ENCODE measurements at regions not wholly inside any gene's neighbourhood (a gene's known extent, or its start where the extent isn't known, plus 50 kb on each side); places are given as distances from the start of the nearest gene placed in this dataset.

DNA sequence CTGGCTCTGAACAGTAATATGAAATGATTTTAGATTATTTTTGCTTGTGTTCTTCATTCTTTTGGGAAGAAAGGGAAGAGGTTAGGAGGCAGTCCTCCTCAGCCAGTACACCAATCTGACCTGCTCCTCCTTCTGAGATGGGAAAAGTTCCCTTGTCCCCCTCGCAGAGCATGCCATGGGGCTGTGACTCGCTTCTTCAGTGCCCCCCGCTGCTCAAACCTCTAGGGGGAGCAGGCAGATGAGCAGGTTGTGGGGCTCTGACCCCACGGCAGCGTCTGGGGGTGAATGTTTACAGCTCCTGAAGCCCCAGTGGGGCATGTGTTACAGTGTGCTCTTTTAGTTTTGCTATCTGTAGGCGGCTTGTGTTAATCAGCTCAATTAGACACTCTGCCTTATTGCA is 50.9 kb upstream of the KLF9 start:
- RAD21 ChIA-PET (ENCODE audit: low non-redundant PET in 1 of 2, low total read pairs in 2 of 2, uncharacterized antibody in 2 of 2, unreplicated experiment in 2 of 2), result no interaction called here

More for the DNA sequence above, 50.9 kb upstream of the KLF9 start:
- H3K36me3 ChIP-seq (ENCODE audit: control insufficient read depth in 1 of 2, insufficient read depth in 2 of 2, low read length in 2 of 2), result no peaks in the 10 kb centered on the region
- H2AFZ ChIP-seq (ENCODE audit: low read depth, low read length, poor library complexity, severe bottlenecking), result no peak overlapping the region
- peaks cover 0 to 18% of the 10 kb centered on the region in 2 experiments; a peak in 1 of 4 replicates for H3K4me1 ChIP-seq (ENCODE audit: control insufficient read depth in 1 of 2, insufficient read depth in 2 of 2, low read length in 2 of 2)
- CTCF ChIA-PET, result interaction anchor here (0.6 kb wide), 1 partner anchor 1352 kb away, joined by 4 read pairs; no protein-coding TSS in a partner anchor
- H3K9ac ChIP-seq (ENCODE audit: low read length), result no peak overlapping the region
- ATAC-seq (no peak), DNase-seq (ENCODE audit: low read depth, low spot score) (no peak)
- H3K27me3 ChIP-seq (ENCODE audit: insufficient read depth, low read length), result no peaks in the 10 kb centered on the region
- POLR2A ChIA-PET, result no interaction called here
- H3K79me2 ChIP-seq (ENCODE audit: insufficient read depth, low read length), result no peaks in the 10 kb centered on the region
- no peak overlapping the region for H3K4me3 ChIP-seq (replicated peaks in 1 of 2; ENCODE audit: low read depth in 1 of 2, low read length in 2 of 2)
- H3K9me3 ChIP-seq (ENCODE audit: control insufficient read depth in 1 of 2, insufficient read depth in 1 of 2, low read depth in 1 of 2, low read length in 2 of 2), result no peaks in the 10 kb centered on the region
- BruUV-seq (replicated peaks), result no TSS peak
- H3K9me2 ChIP-seq (ENCODE audit: insufficient read depth), result no peaks in the 10 kb centered on the region
- intact Hi-C loops (cut with micrococcal nuclease), result no loop called here
- no peak overlapping the region for H3K27ac ChIP-seq (ENCODE audit: low read depth, low read length)
- no peaks in the 10 kb centered on the region for H4K20me1 ChIP-seq (ENCODE audit: insufficient read depth)
- H3K4me2 ChIP-seq (ENCODE audit: low read length), result no peak overlapping the region
- TF ChIP-seq POLR2AphosphoS5 (IDR thresholded peaks at IDR 0.05; ENCODE audit: low read depth, low read length), result no peak
